CD14-positive monocyte (primary cell): ENCODE measurements at regions not wholly inside any gene's neighbourhood (a gene's known extent, or its start where the extent isn't known, plus 50 kb on each side); places are given as distances from the start of the nearest gene placed in this dataset.

ENCODE experiments used
- DNase-seq, 3 donors: peaks; one replicate each; pipeline ENCODE4 v3.0.0-alpha.2; 2011 to 2022
- H2AFZ ChIP-seq: 2 replicates; pipeline ENCODE4 v1.6.0; 2012; ENCODE audit warnings: mild to moderate bottlenecking, low read depth, low read length, inconsistent platforms; ENCODE audit not compliant: insufficient read depth, poor library complexity, severe bottlenecking
- H3K27ac ChIP-seq, 2 donors: 1 replicate in 1 of 2; 2 replicates in 1 of 2; pipeline ENCODE4 v1.5.1; 2012 to 2013; ENCODE audit warnings: low read length in 2 of 2, control low read depth in 1 of 2, inconsistent platforms in 1 of 2, low read depth in 1 of 2, mild to moderate bottlenecking in 1 of 2
- H3K27me3 ChIP-seq, 2 donors: one replicate each; pipeline versions ENCODE4 v1.6.0 to v1.6.1; 2011 to 2013; ENCODE audit warnings: low read length in 2 of 2; ENCODE audit not compliant: control insufficient read depth in 2 of 2, insufficient read depth in 2 of 2
- H3K36me3 ChIP-seq, 2 donors: replicated peaks in 1 of 2; 1 replicate in 1 of 2; 2 replicates in 1 of 2; pipeline versions ENCODE4 v1.5.1 to v1.6.1; 2012 to 2013; ENCODE audit warnings: low read length in 2 of 2, control low read depth in 1 of 2, inconsistent platforms in 1 of 2, mild to moderate bottlenecking in 1 of 2; ENCODE audit not compliant: insufficient read depth in 2 of 2, control insufficient read depth in 1 of 2
- H3K4me1 ChIP-seq, 2 donors: 1 replicate in 1 of 2; 2 replicates in 1 of 2; pipeline versions ENCODE4 v1.5.1 to v1.6.1; 2012 to 2013; ENCODE audit warnings: low read length in 2 of 2, control low read depth in 1 of 2, inconsistent platforms in 1 of 2, mild to moderate bottlenecking in 1 of 2, moderate library complexity in 1 of 2; ENCODE audit not compliant: insufficient read depth in 2 of 2, control insufficient read depth in 1 of 2
- H3K4me2 ChIP-seq: replicated peaks from 2 replicates; pipeline ENCODE3; 2012; ENCODE audit warnings: low read length, moderate library complexity, mild to moderate bottlenecking; ENCODE audit not compliant: poor library complexity, severe bottlenecking; ENCODE audit errors: extremely low read depth
- H3K4me3 ChIP-seq, 3 experiments: fragments of 200-600 bp in 1 of 3; sonication (generic) in 1 of 3; replicated peaks in 1 of 3; 1 replicate in 2 of 3; 2 replicates in 1 of 3; pipeline ENCODE4 v1.5.1; 2011 to 2013; ENCODE audit warnings: low read length in 3 of 3, mild to moderate bottlenecking in 3 of 3, control low read depth in 2 of 3, low read depth in 2 of 3, inconsistent platforms in 1 of 3, moderate library complexity in 1 of 3
- H3K79me2 ChIP-seq: 2 replicates; pipeline ENCODE4 v1.6.0; 2012; ENCODE audit warnings: mild to moderate bottlenecking, control low read depth, inconsistent platforms, low read length, moderate library complexity; ENCODE audit not compliant: insufficient read depth
- H3K9ac ChIP-seq: 2 replicates; pipeline ENCODE4 v1.6.0; 2017; ENCODE audit warnings: low read length, mild to moderate bottlenecking; ENCODE audit not compliant: insufficient read depth, poor library complexity, severe bottlenecking
- H3K9me3 ChIP-seq, 2 donors: replicated peaks in 1 of 2; 1 replicate in 1 of 2; 2 replicates in 1 of 2; pipeline versions ENCODE4 v1.5.1 to v1.6.1; 2012 to 2013; ENCODE audit warnings: low read length in 2 of 2, control low read depth in 1 of 2; ENCODE audit not compliant: control insufficient read depth in 1 of 2, insufficient read depth in 1 of 2
- H4K20me1 ChIP-seq: 2 replicates; pipeline ENCODE4 v1.6.0; 2012; ENCODE audit warnings: mild to moderate bottlenecking, low read length, control low read depth, moderate library complexity; ENCODE audit not compliant: insufficient read depth
- H3K27ac Mint-ChIP-seq, 7 donors: one replicate each; pipeline ENCODE4 v1.8.0; 2020; ENCODE audit warnings: mild to moderate bottlenecking in 7 of 7, mixed read lengths in 7 of 7, moderate library complexity in 6 of 7, inconsistent platforms in 2 of 7
- H3K27me3 Mint-ChIP-seq, 3 donors: one replicate each; pipeline ENCODE4 v1.8.0; 2021 to 2022; ENCODE audit warnings: low read depth in 3 of 3, mild to moderate bottlenecking in 3 of 3, mixed read lengths in 3 of 3, moderate library complexity in 3 of 3, inconsistent platforms in 1 of 3
- H3K36me3 Mint-ChIP-seq, 2 donors: one replicate each; pipeline ENCODE4 v1.8.0; 2020; ENCODE audit warnings: mixed read lengths in 2 of 2, inconsistent platforms in 1 of 2, mild to moderate bottlenecking in 1 of 2
- H3K4me1 Mint-ChIP-seq: one replicate; pipeline ENCODE4 v1.8.0; 2020; ENCODE audit warnings: mild to moderate bottlenecking, mixed read lengths
- H3K4me3 Mint-ChIP-seq, 2 donors: one replicate each; pipeline ENCODE4 v1.8.0; 2020; ENCODE audit warnings: mild to moderate bottlenecking in 2 of 2, mixed read lengths in 2 of 2, moderate library complexity in 1 of 2
- H3K9me3 Mint-ChIP-seq, 7 donors: one replicate each; pipeline ENCODE4 v1.8.0; 2020 to 2022; ENCODE audit warnings: mixed read lengths in 7 of 7, mild to moderate bottlenecking in 6 of 7, moderate library complexity in 6 of 7, inconsistent platforms in 2 of 7
- CTCF ChIP-seq: fragments of 200-600 bp; IDR thresholded peaks from one replicate; pipeline ENCODE4 v1.8.0; 2022; ENCODE audit warnings: antibody characterized with exemption, mild to moderate bottlenecking
- WGBS: methylation state at CpG from one replicate; pipeline ENCODE4 v1.1.5; 2013; ENCODE audit warnings: missing lambda C conversion rate; ENCODE audit not compliant: insufficient coverage; 5-methylcytosine and 5-hydroxymethylcytosine counted together
- intact Hi-C, 2 donors: fragments of 100-400 bp; cut with micrococcal nuclease; formaldehyde crosslinking; loops; one replicate each; pipeline versions ENCODE4 v1.15.0 to v1.15.1; 2023

GRCh38 chr3:43867436-43868072, 176.8 kb downstream of the ABHD5 start:
- 98% methylated on average over 3 of the region's 8 CpGs for WGBS
- Histone ChIP-seq H3K27me3 (no peaks in the 10 kb centered on the region), H4K20me1 (no peaks in the 10 kb centered on the region), H3K79me2 (no peaks in the 10 kb centered on the region), H3K9me3 (no peaks in the 10 kb centered on the region), H3K27ac (no peak overlapping the region), H3K4me1 (no peaks in the 10 kb centered on the region), H3K9ac (no peak overlapping the region), H3K4me2 (no peak overlapping the region), H2AFZ (no peak overlapping the region), H3K36me3 (no peaks in the 10 kb centered on the region), H3K4me3 (no peak overlapping the region)
- intact Hi-C loops = no loop called here
- H3K27me3 Mint-ChIP-seq = peaks cover 7 to 15% (median 8%) of the 10 kb centered on the region in 3 donors
- H3K4me1 Mint-ChIP-seq = peaks cover 2% of the 10 kb centered on the region
- H3K4me3 Mint-ChIP-seq = no peak overlapping the region
- no peak for TF ChIP-seq CTCF
- no peak overlapping the region for H3K27ac Mint-ChIP-seq
- H3K9me3 Mint-ChIP-seq = peaks cover 0 to 1% (median 0%) of the 10 kb centered on the region in 7 donors
- no peaks in the 10 kb centered on the region for H3K36me3 Mint-ChIP-seq
- no peak for DNase-seq

GRCh38 chr3:43869491-43869890, 178.8 kb downstream of the ABHD5 start:
- Mint-ChIP-seq H3K4me1 (peaks cover 6% of the 10 kb centered on the region), H3K4me3 (no peak overlapping the region), H3K27me3 (peaks cover 6 to 13% (median 8%) of the 10 kb centered on the region in 3 donors), H3K36me3 (no peaks in the 10 kb centered on the region), H3K27ac (no peak overlapping the region), H3K9me3 (peaks cover 0 to 1% (median 0%) of the 10 kb centered on the region in 7 donors)
- no peak overlapping the region for H3K4me3 ChIP-seq
- no peak overlapping the region for H3K9ac ChIP-seq
- no peak for DNase-seq
- no peaks in the 10 kb centered on the region for H4K20me1 ChIP-seq
- no peaks in the 10 kb centered on the region for H3K79me2 ChIP-seq
- no peak overlapping the region for H3K27ac ChIP-seq
- no peak for TF ChIP-seq CTCF
- no peak overlapping the region for H3K4me2 ChIP-seq
- H2AFZ ChIP-seq = no peak overlapping the region
- H3K4me1 ChIP-seq = no peaks in the 10 kb centered on the region
- WGBS = no CpG with 5 or more reads among the region's 3 CpGs
- intact Hi-C loops = no loop called here
- H3K27me3 ChIP-seq = no peaks in the 10 kb centered on the region
- no peaks in the 10 kb centered on the region for H3K9me3 ChIP-seq
- no peaks in the 10 kb centered on the region for H3K36me3 ChIP-seq
